Keratinocyte (primary cell): ENCODE measurements at regions not wholly inside any gene's neighbourhood (a gene's known extent, or its start where the extent isn't known, plus 50 kb on each side); places are given as distances from the start of the nearest gene placed in this dataset.

Experiments
- DNase-seq: peaks from one replicate; pipeline ENCODE4 v3.0.0-alpha.2; 2011; ENCODE audit warnings: low read depth, missing footprints, low spot score
- FAIRE-seq: peaks from 2 replicates; lab custom pipeline; 2011; peaks lifted over from hg19 to GRCh38; lab: Jason Lieb, UNC
- H2AFZ ChIP-seq: 2 replicates; pipeline ENCODE4 v1.6.0; 2012; ENCODE audit warnings: low read length, control low read depth, inconsistent platforms; ENCODE audit not compliant: control insufficient read depth
- H3K27ac ChIP-seq: 2 replicates; pipeline ENCODE4 v1.5.1; 2011; ENCODE audit warnings: low read length; ENCODE audit not compliant: control insufficient read depth, insufficient read depth
- H3K27me3 ChIP-seq: 3 replicates; pipeline ENCODE4 v1.6.0; 2011; ENCODE audit warnings: low read length; ENCODE audit not compliant: control insufficient read depth, insufficient read depth; ENCODE audit errors: extremely low read depth
- H3K36me3 ChIP-seq, 2 experiments: 2 replicates in 1 of 2; 3 replicates in 1 of 2; pipeline ENCODE4 v1.5.1; 2011; ENCODE audit warnings: low read length in 2 of 2, mild to moderate bottlenecking in 1 of 2; ENCODE audit not compliant: control insufficient read depth in 2 of 2, insufficient read depth in 2 of 2; ENCODE audit errors: extremely low read depth in 1 of 2
- H3K4me1 ChIP-seq: 3 replicates; pipeline ENCODE4 v1.5.1; 2011; ENCODE audit warnings: low read length; ENCODE audit not compliant: control insufficient read depth, insufficient read depth; ENCODE audit errors: extremely low read depth
- H3K4me2 ChIP-seq: 3 replicates; pipeline ENCODE4 v1.6.0; 2011; ENCODE audit warnings: low read depth, low read length; ENCODE audit not compliant: control insufficient read depth, insufficient read depth; ENCODE audit errors: extremely low read depth
- H3K4me3 ChIP-seq, 3 experiments: fragments of 200-600 bp in 1 of 3; sonication (generic) in 1 of 3; 2 replicates in 2 of 3; 3 replicates in 1 of 3; pipeline ENCODE4 v1.5.1; 2011 to 2016; ENCODE audit warnings: low read length in 3 of 3, mild to moderate bottlenecking in 3 of 3, control low read depth in 2 of 3, inconsistent platforms in 1 of 3, low read depth in 1 of 3, mixed read lengths in 1 of 3, mixed run types in 1 of 3, moderate library complexity in 1 of 3; ENCODE audit not compliant: control insufficient read depth in 2 of 3, insufficient read depth in 2 of 3; ENCODE audit errors: extremely low read depth in 1 of 3
- H3K79me2 ChIP-seq: 2 replicates; pipeline ENCODE4 v1.6.0; 2012; ENCODE audit warnings: low read length; ENCODE audit not compliant: control insufficient read depth, insufficient read depth
- H3K9ac ChIP-seq: 3 replicates; pipeline ENCODE4 v1.6.0; 2011; ENCODE audit warnings: low read length; ENCODE audit not compliant: control insufficient read depth, insufficient read depth; ENCODE audit errors: extremely low read depth
- H3K9me1 ChIP-seq: 3 replicates; pipeline ENCODE4 v1.6.0; 2011; ENCODE audit warnings: low read length; ENCODE audit not compliant: control insufficient read depth, insufficient read depth; ENCODE audit errors: extremely low read depth
- H3K9me3 ChIP-seq: 2 replicates; pipeline ENCODE4 v1.5.1; 2012; ENCODE audit warnings: low read depth, low read length; ENCODE audit not compliant: control insufficient read depth
- H4K20me1 ChIP-seq: 3 replicates; pipeline ENCODE4 v1.6.0; 2011; ENCODE audit warnings: low read length; ENCODE audit not compliant: control insufficient read depth, insufficient read depth; ENCODE audit errors: extremely low read depth
- CTCF ChIP-seq, 3 experiments: IDR thresholded peaks in 1 of 3; conservative IDR thresholded peaks in 1 of 3; optimal IDR thresholded peaks in 1 of 3; 2 replicates in 2 of 3; 3 replicates in 1 of 3; pipeline versions ENCODE3 to v1.5.1; 2011; ENCODE audit warnings: low read length in 3 of 3, mild to moderate bottlenecking in 3 of 3, moderate library complexity in 2 of 3, control low read depth in 1 of 3, inconsistent platforms in 1 of 3; ENCODE audit not compliant: insufficient read depth in 2 of 3; ENCODE audit errors: extremely low read depth in 1 of 3
- EZH2 ChIP-seq: IDR thresholded peaks from one replicate; pipeline ENCODE4 v1.6.1; 2012; ENCODE audit warnings: inconsistent platforms, mild to moderate bottlenecking, low read length, moderate library complexity
- dilution Hi-C: fragments of 300-500 bp; cut with MboI; formaldehyde crosslinking; loops from one replicate; pipeline ENCODE4 v1.7.0; 2020; ENCODE audit warnings: low sequenced_read_pairs; ENCODE audit not compliant: extremely low pct_ligation_motif_present

GRCh38 chr1:90318431-90318830, 323.5 kb downstream of the ZNF326 start:
- H2AFZ ChIP-seq = no peak overlapping the region
- no peaks in the 10 kb centered on the region for H3K79me2 ChIP-seq
- dilution Hi-C loops = no loop called here
- peaks cover 7% of the 10 kb centered on the region for H3K4me1 ChIP-seq
- H3K9me3 ChIP-seq = no peaks in the 10 kb centered on the region
- H3K9ac ChIP-seq = no peak overlapping the region
- H3K36me3 ChIP-seq = no peaks in the 10 kb centered on the region
- FAIRE-seq = no peak
- TF ChIP-seq EZH2 = no peak
- TF ChIP-seq CTCF (optimal IDR thresholded peaks at IDR 0.05 in 1 of 3, IDR thresholded peaks at IDR 0.05 in 1 of 3, conservative IDR thresholded peaks at IDR 0.05 in 1 of 3; ENCODE audit: extremely low read depth in 1 of 3, insufficient read depth in 2 of 3, low read length in 3 of 3) = no peak
- no peak overlapping the region for H3K4me3 ChIP-seq
- H3K27ac ChIP-seq = no peak overlapping the region
- H3K27me3 ChIP-seq = no peaks in the 10 kb centered on the region
- no peak for DNase-seq
- H3K9me1 ChIP-seq = no peaks in the 10 kb centered on the region
- no peaks in the 10 kb centered on the region for H4K20me1 ChIP-seq
- no peak overlapping the region for H3K4me2 ChIP-seq

GRCh38 chr1:90317628-90318027, 322.7 kb downstream of the ZNF326 start:
- FAIRE-seq (peak; percentile 58), DNase-seq (peak; percentile 58)
- no peak overlapping the region for H3K4me3 ChIP-seq
- H3K9me1 ChIP-seq = no peaks in the 10 kb centered on the region
- no peak overlapping the region for H3K27ac ChIP-seq
- no peaks in the 10 kb centered on the region for H3K9me3 ChIP-seq
- no peaks in the 10 kb centered on the region for H3K27me3 ChIP-seq
- dilution Hi-C loops = no loop called here
- TF ChIP-seq CTCF (optimal IDR thresholded peaks at IDR 0.05 in 1 of 3, IDR thresholded peaks at IDR 0.05 in 1 of 3, conservative IDR thresholded peaks at IDR 0.05 in 1 of 3; ENCODE audit: extremely low read depth in 1 of 3, insufficient read depth in 2 of 3, low read length in 3 of 3) (no peak), EZH2 (no peak)
- H2AFZ ChIP-seq = no peak overlapping the region
- no peak overlapping the region for H3K9ac ChIP-seq
- peak overlapping the region; percentile 36 for H3K4me2 ChIP-seq
- H4K20me1 ChIP-seq = no peaks in the 10 kb centered on the region
- H3K36me3 ChIP-seq = no peaks in the 10 kb centered on the region
- H3K79me2 ChIP-seq = no peaks in the 10 kb centered on the region
- H3K4me1 ChIP-seq = peaks cover 7% of the 10 kb centered on the region
